Stomach (tissue), 8 donors: ENCODE measurements at regions not wholly inside any gene's neighbourhood (a gene's known extent, or its start where the extent isn't known, plus 50 kb on each side); places are given as distances from the start of the nearest gene placed in this dataset.
"Not testable (repeated sequence)": the region's sequence is repeated elsewhere in the genome, so short reads cannot be mapped to it uniquely, and the experiment has no call there.

Experiments
- DNase-seq, 2 donors: peaks; one replicate each; pipeline versions ENCODE4 v3.0.0 to v3.0.0-alpha.2; 2013 to 2019
- H3K27ac ChIP-seq, 5 donors: fragments of 200-600 bp in 4 of 5; sonication (generic) in 4 of 5; one replicate each; pipeline ENCODE4 v1.5.1; 2013 to 2019; ENCODE audit warnings: mild to moderate bottlenecking in 1 of 5, moderate library complexity in 1 of 5
- H3K27me3 ChIP-seq, 3 donors: fragments of 200-600 bp; sonication (generic); one replicate each; pipeline ENCODE4 v1.5.1; 2017 to 2019; ENCODE audit warnings: mixed run types in 1 of 3
- H3K36me3 ChIP-seq, 4 donors: fragments of 200-600 bp; sonication (generic); 1 replicate in 3 of 4; 2 replicates in 1 of 4; pipeline ENCODE4 v1.5.1; 2016 to 2019
- H3K4me1 ChIP-seq, 4 donors: fragments of 200-600 bp; sonication (generic); one replicate each; pipeline ENCODE4 v1.5.1; 2016 to 2019
- H3K4me3 ChIP-seq, 4 donors: fragments of 200-600 bp; sonication (generic) in 3 of 4; one replicate each; pipeline ENCODE4 v1.5.1; 2016 to 2019; ENCODE audit warnings: mild to moderate bottlenecking in 1 of 4
- H3K9me3 ChIP-seq, 4 donors: fragments of 200-600 bp; sonication (generic); one replicate each; pipeline ENCODE4 v1.5.1; 2016 to 2019
- EP300 ChIP-seq: sonication (generic); formaldehyde crosslinking; IDR thresholded peaks from one replicate; pipeline ENCODE4 v1.6.1; 2017; ENCODE audit warnings: antibody characterized with exemption
- POLR2A ChIP-seq, 4 donors: fragments of 450-650 bp; IDR thresholded peaks; one replicate each; pipeline ENCODE4 v1.6.1; 2016; ENCODE audit warnings: antibody characterized with exemption in 4 of 4, control low read depth in 2 of 4, mild to moderate bottlenecking in 1 of 4, moderate library complexity in 1 of 4
- POLR2AphosphoS5 ChIP-seq, 3 donors: sonication (generic); formaldehyde crosslinking; IDR thresholded peaks; one replicate each; pipeline ENCODE4 v1.6.1; 2016; ENCODE audit warnings: antibody characterized with exemption in 3 of 3
- WGBS, 5 donors: extraction: QIAGEN DNeasy Blood & Tissue Kit in 3 of 5; methylation state at CpG; one replicate each; pipeline versions ENCODE4 v1.1.5 to v1.1.7; 2013 to 2018; 5-methylcytosine and 5-hydroxymethylcytosine counted together
- intact Hi-C: fragments of 100-400 bp; cut with DNase I; formaldehyde crosslinking; loops from one replicate; pipeline ENCODE4 v1.15.1; 2023; ENCODE audit warnings: low total_unique reads
- TF ChIP-seq, protein P1 (sequence below), 7 experiments: fragments of 450-650 bp in 4 of 7; fragments of 200-600 bp in 3 of 7; sonication (generic) in 3 of 7; IDR thresholded peaks; one replicate each; pipeline ENCODE4 v1.5.1; 2016 to 2019; ENCODE audit warnings: antibody characterized with exemption in 7 of 7, control low read depth in 2 of 7, mild to moderate bottlenecking in 1 of 7
- donor health status: healthy with polysubstance abuse.
- donor health status: Bipolar disorder and iron deficiency.
- donor health status: healthy.

DNA sequence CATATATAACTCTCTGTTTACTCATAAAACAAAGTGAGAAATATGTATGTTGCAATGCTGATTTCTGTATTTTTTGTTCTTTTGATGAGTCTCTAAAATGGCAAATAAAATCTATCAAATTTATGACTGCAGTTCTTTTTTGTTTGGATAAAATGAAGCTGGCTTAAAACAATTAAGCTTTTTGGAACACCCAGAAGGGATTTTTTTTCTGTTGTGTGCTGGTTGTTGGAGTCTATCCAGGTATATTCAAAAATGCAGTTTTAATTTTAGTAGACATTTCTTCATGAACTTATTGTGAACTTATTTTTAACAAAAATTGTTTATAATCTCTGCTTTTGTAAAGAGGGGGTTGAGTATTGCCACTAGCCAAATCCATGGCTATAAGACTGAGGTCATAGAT is 405.5 kb downstream of the RAP2B start:
- TF ChIP-seq, protein P1, sequence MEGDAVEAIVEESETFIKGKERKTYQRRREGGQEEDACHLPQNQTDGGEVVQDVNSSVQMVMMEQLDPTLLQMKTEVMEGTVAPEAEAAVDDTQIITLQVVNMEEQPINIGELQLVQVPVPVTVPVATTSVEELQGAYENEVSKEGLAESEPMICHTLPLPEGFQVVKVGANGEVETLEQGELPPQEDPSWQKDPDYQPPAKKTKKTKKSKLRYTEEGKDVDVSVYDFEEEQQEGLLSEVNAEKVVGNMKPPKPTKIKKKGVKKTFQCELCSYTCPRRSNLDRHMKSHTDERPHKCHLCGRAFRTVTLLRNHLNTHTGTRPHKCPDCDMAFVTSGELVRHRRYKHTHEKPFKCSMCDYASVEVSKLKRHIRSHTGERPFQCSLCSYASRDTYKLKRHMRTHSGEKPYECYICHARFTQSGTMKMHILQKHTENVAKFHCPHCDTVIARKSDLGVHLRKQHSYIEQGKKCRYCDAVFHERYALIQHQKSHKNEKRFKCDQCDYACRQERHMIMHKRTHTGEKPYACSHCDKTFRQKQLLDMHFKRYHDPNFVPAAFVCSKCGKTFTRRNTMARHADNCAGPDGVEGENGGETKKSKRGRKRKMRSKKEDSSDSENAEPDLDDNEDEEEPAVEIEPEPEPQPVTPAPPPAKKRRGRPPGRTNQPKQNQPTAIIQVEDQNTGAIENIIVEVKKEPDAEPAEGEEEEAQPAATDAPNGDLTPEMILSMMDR (IDR thresholded peaks at IDR 0.05) = no peak
- H3K27me3 ChIP-seq = no peaks in the 10 kb centered on the region
- no peaks in the 10 kb centered on the region for H3K4me1 ChIP-seq
- no peaks in the 10 kb centered on the region for H3K36me3 ChIP-seq
- H3K9me3 ChIP-seq = peaks cover 6 to 41% (median 26%) of the 10 kb centered on the region in 4 donors
- DNase-seq = no peak
- no peak overlapping the region for H3K4me3 ChIP-seq
- intact Hi-C loops = no loop called here
- H3K27ac ChIP-seq = no peak overlapping the region

DNA sequence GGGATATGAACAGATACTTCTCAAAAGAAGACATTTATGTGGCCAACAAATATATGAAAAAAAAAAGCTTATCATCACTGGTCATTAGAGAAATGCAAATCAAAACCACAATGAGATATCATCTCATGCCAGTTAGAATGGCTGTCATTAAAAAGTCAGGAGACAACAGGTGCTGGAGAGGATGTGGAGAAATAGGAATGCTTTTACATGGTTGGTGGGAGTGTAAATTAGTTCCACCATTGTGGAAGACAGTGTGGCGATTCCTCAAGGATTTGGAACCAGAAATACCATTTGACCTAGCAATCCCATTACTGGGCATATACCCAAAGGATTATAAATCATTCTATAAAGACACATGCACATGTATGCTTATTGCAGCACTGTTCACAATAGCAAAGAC is 408.5 kb downstream of the RAP2B start:
- not testable (repeated sequence) for H3K27me3 ChIP-seq, H3K4me3 ChIP-seq
- 74 to 86% (median 82%) methylated on average over 1 of the region's 1 CpG for WGBS, 5 donors

GRCh38 chr3:153572165-153572564 is 410.1 kb downstream of the RAP2B start:
- H3K27ac ChIP-seq = no peak overlapping the region
- no peaks in the 10 kb centered on the region for H3K27me3 ChIP-seq
- 72 to 84% (median 75%) methylated on average over 3 of the region's 3 CpGs for WGBS, 5 donors
- no peak for DNase-seq
- H3K36me3 ChIP-seq = no peaks in the 10 kb centered on the region
- no peak overlapping the region for H3K4me3 ChIP-seq
- H3K9me3 ChIP-seq = peaks cover 0 to 10% (median 0%) of the 10 kb centered on the region in 4 donors
- intact Hi-C loops = no loop called here
- TF ChIP-seq POLR2AphosphoS5 (IDR thresholded peaks at IDR 0.05) = no peak
- TF ChIP-seq EP300 = no peak
- no peak for TF ChIP-seq POLR2A (IDR thresholded peaks at IDR 0.05)
- TF ChIP-seq, protein P1 (IDR thresholded peaks at IDR 0.05) = no peak
- no peaks in the 10 kb centered on the region for H3K4me1 ChIP-seq

More for the DNA sequence above, 408.5 kb downstream of the RAP2B start:
- H3K27ac ChIP-seq, H3K4me1 ChIP-seq, DNase-seq, intact Hi-C loops, H3K36me3 ChIP-seq: not testable (repeated sequence)
- H3K9me3 ChIP-seq = peaks cover 0 to 13% (median 0%) of the 10 kb centered on the region in 4 donors

GRCh38 chr3:153572654-153573053 is 410.6 kb downstream of the RAP2B start:
- TF ChIP-seq POLR2A (IDR thresholded peaks at IDR 0.05) = no peak
- TF ChIP-seq, protein P1 (IDR thresholded peaks at IDR 0.05) = no peak
- TF ChIP-seq EP300 = no peak
- TF ChIP-seq POLR2AphosphoS5 (IDR thresholded peaks at IDR 0.05) = no peak
- no peak for DNase-seq
- 48 to 61% (median 49%) methylated on average over 2 of the region's 2 CpGs for WGBS, 5 donors
- intact Hi-C loops = no loop called here
- Histone ChIP-seq H3K9me3 (peaks cover 0 to 10% (median 0%) of the 10 kb centered on the region in 4 donors), H3K36me3 (no peaks in the 10 kb centered on the region), H3K27me3 (no peaks in the 10 kb centered on the region), H3K27ac (no peak overlapping the region), H3K4me1 (no peaks in the 10 kb centered on the region), H3K4me3 (no peak overlapping the region)

DNA sequence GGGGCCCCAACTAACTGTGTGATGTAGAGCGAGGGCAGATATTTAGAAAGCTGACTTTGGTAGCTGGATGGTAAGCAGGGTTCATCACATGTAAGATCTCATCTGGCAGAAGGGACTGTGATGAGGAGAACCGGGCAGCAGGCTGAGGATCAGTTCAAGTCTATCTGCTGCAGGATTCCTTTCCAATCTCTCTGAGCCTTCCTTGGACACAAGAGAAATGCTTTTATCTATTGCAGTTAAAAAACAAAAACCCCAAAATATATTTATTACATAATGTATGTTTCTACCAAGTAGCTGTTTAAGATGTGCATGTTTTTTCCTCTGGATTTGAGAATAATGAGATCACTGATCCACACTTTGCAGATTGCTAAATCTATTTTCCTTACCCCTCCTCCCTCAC is 411.5 kb downstream of the RAP2B start:
- no peak overlapping the region for H3K4me3 ChIP-seq
- H3K36me3 ChIP-seq = no peaks in the 10 kb centered on the region
- peaks cover 0 to 10% (median 0%) of the 10 kb centered on the region in 4 donors for H3K9me3 ChIP-seq
- 29 to 81% (median 79%) methylated on average over 2 of the region's 2 CpGs for whole genome bisulfite sequencing, 5 donors
- no peaks in the 10 kb centered on the region for H3K27me3 ChIP-seq
- no peak overlapping the region for H3K27ac ChIP-seq
- TF ChIP-seq POLR2A (IDR thresholded peaks at IDR 0.05) (no peak), EP300 (no peak), POLR2AphosphoS5 (IDR thresholded peaks at IDR 0.05) (no peak)
- TF ChIP-seq, protein P1 (IDR thresholded peaks at IDR 0.05) = no peak
- no peaks in the 10 kb centered on the region for H3K4me1 ChIP-seq
- DNase-seq = no peak
- intact Hi-C loops = no loop called here
